Kidney (tissue), 13 donors: ENCODE measurements at regions not wholly inside any gene's neighbourhood (a gene's known extent, or its start where the extent isn't known, plus 50 kb on each side); places are given as distances from the start of the nearest gene placed in this dataset.

Source experiments
- DNase-seq, 5 donors: peaks; one replicate each; pipeline ENCODE4 v3.0.0-alpha.2; 2013 to 2020
- FAIRE-seq: peaks from 2 replicates; lab custom pipeline; 2012; peaks lifted over from hg19 to GRCh38; lab: Jason Lieb, UNC
- H3K27ac ChIP-seq, 2 donors: one replicate each; pipeline ENCODE4 v1.7.0; 2013; ENCODE audit warnings: low read depth in 2 of 2, low read length in 2 of 2, inconsistent platforms in 1 of 2
- H3K27me3 ChIP-seq: one replicate; pipeline ENCODE4 v1.7.1; 2013; ENCODE audit warnings: low read length, inconsistent platforms; ENCODE audit not compliant: control insufficient read depth, insufficient read depth
- H3K36me3 ChIP-seq, 3 donors: one replicate each; pipeline versions ENCODE4 v1.7.0 to v1.7.1; 2013; ENCODE audit warnings: low read length in 3 of 3, control low read depth in 1 of 3, inconsistent platforms in 1 of 3; ENCODE audit not compliant: insufficient read depth in 3 of 3, control insufficient read depth in 2 of 3
- H3K4me1 ChIP-seq, 3 donors: one replicate each; pipeline versions ENCODE4 v1.7.0 to v1.7.1; 2013; ENCODE audit warnings: low read length in 3 of 3, inconsistent platforms in 1 of 3, low read depth in 1 of 3; ENCODE audit not compliant: control insufficient read depth in 2 of 3, insufficient read depth in 2 of 3
- H3K4me3 ChIP-seq, 3 donors: one replicate each; pipeline versions ENCODE4 v1.7.0 to v1.8.1; 2013; ENCODE audit warnings: low read length in 3 of 3, control low read depth in 1 of 3, inconsistent platforms in 1 of 3
- H3K9ac ChIP-seq, 3 donors: one replicate each; pipeline versions ENCODE4 v1.7.0 to v1.7.1; 2013; ENCODE audit warnings: low read length in 3 of 3, control low read depth in 1 of 3, inconsistent platforms in 1 of 3
- H3K9me3 ChIP-seq, 3 donors: one replicate each; pipeline versions ENCODE4 v1.7.0 to v1.7.1; 2013; ENCODE audit warnings: low read length in 3 of 3, control low read depth in 1 of 3, inconsistent platforms in 1 of 3; ENCODE audit not compliant: control insufficient read depth in 2 of 3, insufficient read depth in 1 of 3
- CTCF ChIP-seq: IDR thresholded peaks from 3 replicates; pipeline ENCODE4 v1.5.1; 2012; ENCODE audit warnings: mild to moderate bottlenecking, moderate library complexity, borderline replicate concordance; ENCODE audit not compliant: insufficient read depth; ENCODE audit errors: extremely low read depth
- intact Hi-C: fragments of 100-400 bp; cut with DNase I; formaldehyde crosslinking; loops from one replicate; pipeline ENCODE4 v1.11.1; 2022
- donor health status: control.
- donor health status: control.
- donor health status: control.
- donor health status: control.
- donor health status: control.
- donor health status: DM: yes; HTN: yes; CAD: no.
- donor health status: Normal renal cell carcinoma (clear cell type).

GRCh38 chr10:132136097-132136521 is 50.6 kb upstream of the DPYSL4 start:
- FAIRE-seq (no peak), DNase-seq (peak in 1 of 5 donors; percentile 54)
- Histone ChIP-seq H3K9ac (no peak overlapping the region), H3K9me3 (peaks cover 0 to 1% (median 0%) of the 10 kb centered on the region in 3 donors), H3K36me3 (no peaks in the 10 kb centered on the region), H3K4me1 (no peaks in the 10 kb centered on the region), H3K4me3 (no peak overlapping the region), H3K27ac (no peak overlapping the region), H3K27me3 (no peaks in the 10 kb centered on the region)
- TF ChIP-seq CTCF, result no peak
- intact Hi-C loops, result no loop called here

GRCh38 chr10:132136689-132137088 is 50.1 kb upstream of the DPYSL4 start:
- Histone ChIP-seq H3K27ac (no peak overlapping the region), H3K27me3 (no peaks in the 10 kb centered on the region), H3K9ac (no peak overlapping the region), H3K36me3 (no peaks in the 10 kb centered on the region), H3K4me3 (no peak overlapping the region), H3K9me3 (peaks cover 0 to 1% (median 0%) of the 10 kb centered on the region in 3 donors), H3K4me1 (no peaks in the 10 kb centered on the region)
- intact Hi-C loops, result no loop called here
- no peak for FAIRE-seq
- no peak for TF ChIP-seq CTCF
- DNase-seq, result peak in 1 of 5 donors; percentile 41
